HG03442 (cell line): ENCODE measurements at regions not wholly inside any gene's neighbourhood (a gene's known extent, or its start where the extent isn't known, plus 50 kb on each side); places are given as distances from the start of the nearest gene placed in this dataset.
"Not testable (repeated sequence)": the region's sequence is repeated elsewhere in the genome, so short reads cannot be mapped to it uniquely, and the experiment has no call there.

ENCODE experiments used
- ATAC-seq: cut with Tn5 transposase; IDR thresholded peaks from one replicate; pipeline ENCODE4 v1.9.1; 2021; ENCODE audit warnings: mild to moderate bottlenecking, moderate library complexity; ENCODE audit not compliant: unreplicated experiment

- ATAC-seq = no peak
Observed at GRCh38 chr5:5902678-5903646, 475.4 kb downstream of the MED10 start.

GRCh38 chr5:5900350-5900749 is 477.9 kb downstream of the ICE1 start:
- no peak for ATAC-seq

- no peak for ATAC-seq
Observed at GRCh38 chr5:5899716-5900115, 477.2 kb downstream of the ICE1 start.

GRCh38 chr5:5888284-5888683 is 465.8 kb downstream of the ICE1 start:
- ATAC-seq = no peak

- no peak for ATAC-seq
Observed at GRCh38 chr5:5887833-5888232, 465.4 kb downstream of the ICE1 start.

- ATAC-seq = peak; percentile 57
Observed at GRCh38 chr5:5886812-5887486, 464.5 kb downstream of the ICE1 start.

- no peak for ATAC-seq
Observed at GRCh38 chr5:5886353-5886752, 463.9 kb downstream of the ICE1 start.

- ATAC-seq = no peak
Observed at GRCh38 chr5:5885782-5886181, 463.3 kb downstream of the ICE1 start.

- ATAC-seq = no peak
Observed at GRCh38 chr5:5884593-5884992, 462.1 kb downstream of the ICE1 start.

GRCh38 chr5:5883562-5883961 is 461.1 kb downstream of the ICE1 start:
- ATAC-seq = no peak

GRCh38 chr5:5883146-5883545 is 460.7 kb downstream of the ICE1 start:
- no peak for ATAC-seq

GRCh38 chr5:5882706-5883105 is 460.2 kb downstream of the ICE1 start:
- ATAC-seq = no peak

- no peak for ATAC-seq
Observed at GRCh38 chr5:5881294-5881693, 458.8 kb downstream of the ICE1 start.

GRCh38 chr5:5880077-5880763 is 457.7 kb downstream of the ICE1 start:
- no peak for ATAC-seq

GRCh38 chr5:5857396-5857795 is 434.9 kb downstream of the ICE1 start:
- ATAC-seq = no peak

GRCh38 chr5:5854087-5854486 is 431.6 kb downstream of the ICE1 start:
- ATAC-seq = no peak

- no peak for ATAC-seq
Observed at GRCh38 chr5:5838493-5838892, 416.0 kb downstream of the ICE1 start.

- not testable (repeated sequence) for ATAC-seq
Observed at GRCh38 chr5:5831622-5832021, 409.1 kb downstream of the ICE1 start.

GRCh38 chr5:5828619-5829018 is 406.1 kb downstream of the ICE1 start:
- no peak for ATAC-seq

GRCh38 chr5:5826911-5827310 is 404.4 kb downstream of the ICE1 start:
- no peak for ATAC-seq

- ATAC-seq = no peak
Observed at GRCh38 chr5:5822729-5823257, 400.3 kb downstream of the ICE1 start.
